ENCODE measurements at regions not wholly inside any gene's neighbourhood (a gene's known extent, or its start where the extent isn't known, plus 50 kb on each side); places are given as distances from the start of the nearest gene placed in this dataset.

DNA sequence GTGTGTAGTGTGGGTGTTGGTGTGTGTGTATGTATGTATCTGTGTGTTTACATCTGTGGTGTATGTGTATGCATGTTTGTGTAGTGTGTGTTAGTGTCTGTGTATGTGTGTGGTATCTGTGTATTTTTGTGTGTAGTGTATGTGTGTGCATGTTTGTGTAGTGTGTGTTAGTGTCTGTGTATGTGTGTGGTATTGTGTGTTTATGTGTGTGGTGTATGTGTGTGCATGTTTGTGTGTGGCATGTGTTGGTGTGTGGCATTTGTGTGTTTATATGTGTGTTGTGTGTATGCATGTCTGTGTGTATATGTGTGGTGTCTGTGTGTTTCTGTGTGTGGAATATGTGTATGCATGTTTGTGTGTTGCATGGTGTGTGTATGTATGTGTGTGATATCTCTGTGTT, 96.4 kb downstream of the CMPK2 start:
- TF ChIP-seq CSDC2 (CRISPR knock-in tag; IDR thresholded peaks at IDR 0.05) (no peak), ISL1 (CRISPR knock-in tag; IDR thresholded peaks at IDR 0.05) (no peak), TOX (CRISPR knock-in tag; IDR thresholded peaks at IDR 0.05; ENCODE audit: borderline replicate concordance) (no peak), ZFP30 (CRISPR knock-in tag; IDR thresholded peaks at IDR 0.05) (no peak), OSR1 (CRISPR knock-in tag; IDR thresholded peaks at IDR 0.05) (no peak), ZNF565 (CRISPR knock-in tag; conservative IDR thresholded peaks at IDR 0.05; ENCODE audit: low read depth) (no peak), ARNTL (CRISPR knock-in tag; IDR thresholded peaks at IDR 0.05; ENCODE audit: borderline replicate concordance, low read depth) (no peak), ESRRG (CRISPR knock-in tag; IDR thresholded peaks at IDR 0.05) (no peak), ZNF8 (CRISPR knock-in tag; IDR thresholded peaks at IDR 0.05) (no peak), ZNF70 (CRISPR knock-in tag; IDR thresholded peaks at IDR 0.05) (no peak), TCF4 (CRISPR knock-in tag; IDR thresholded peaks at IDR 0.05; ENCODE audit: borderline replicate concordance) (no peak), BACH2 (CRISPR knock-in tag; IDR thresholded peaks at IDR 0.05; ENCODE audit: borderline replicate concordance) (no peak), RARB (CRISPR knock-in tag; IDR thresholded peaks at IDR 0.05) (no peak), ZC3H10 (CRISPR knock-in tag; IDR thresholded peaks at IDR 0.05) (no peak), GLIS3 (CRISPR knock-in tag; IDR thresholded peaks at IDR 0.05) (no peak)
- TF ChIP-seq, protein P1, sequence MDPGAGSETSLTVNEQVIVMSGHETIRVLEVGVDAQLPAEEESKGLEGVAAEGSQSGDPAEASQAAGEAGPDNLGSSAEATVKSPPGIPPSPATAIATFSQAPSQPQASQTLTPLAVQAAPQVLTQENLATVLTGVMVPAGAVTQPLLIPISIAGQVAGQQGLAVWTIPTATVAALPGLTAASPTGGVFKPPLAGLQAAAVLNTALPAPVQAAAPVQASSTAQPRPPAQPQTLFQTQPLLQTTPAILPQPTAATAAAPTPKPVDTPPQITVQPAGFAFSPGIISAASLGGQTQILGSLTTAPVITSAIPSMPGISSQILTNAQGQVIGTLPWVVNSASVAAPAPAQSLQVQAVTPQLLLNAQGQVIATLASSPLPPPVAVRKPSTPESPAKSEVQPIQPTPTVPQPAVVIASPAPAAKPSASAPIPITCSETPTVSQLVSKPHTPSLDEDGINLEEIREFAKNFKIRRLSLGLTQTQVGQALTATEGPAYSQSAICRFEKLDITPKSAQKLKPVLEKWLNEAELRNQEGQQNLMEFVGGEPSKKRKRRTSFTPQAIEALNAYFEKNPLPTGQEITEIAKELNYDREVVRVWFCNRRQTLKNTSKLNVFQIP (CRISPR knock-in tag; IDR thresholded peaks at IDR 0.05; ENCODE audit: borderline replicate concordance, low read depth) = no peak
- TF ChIP-seq, protein P2, sequence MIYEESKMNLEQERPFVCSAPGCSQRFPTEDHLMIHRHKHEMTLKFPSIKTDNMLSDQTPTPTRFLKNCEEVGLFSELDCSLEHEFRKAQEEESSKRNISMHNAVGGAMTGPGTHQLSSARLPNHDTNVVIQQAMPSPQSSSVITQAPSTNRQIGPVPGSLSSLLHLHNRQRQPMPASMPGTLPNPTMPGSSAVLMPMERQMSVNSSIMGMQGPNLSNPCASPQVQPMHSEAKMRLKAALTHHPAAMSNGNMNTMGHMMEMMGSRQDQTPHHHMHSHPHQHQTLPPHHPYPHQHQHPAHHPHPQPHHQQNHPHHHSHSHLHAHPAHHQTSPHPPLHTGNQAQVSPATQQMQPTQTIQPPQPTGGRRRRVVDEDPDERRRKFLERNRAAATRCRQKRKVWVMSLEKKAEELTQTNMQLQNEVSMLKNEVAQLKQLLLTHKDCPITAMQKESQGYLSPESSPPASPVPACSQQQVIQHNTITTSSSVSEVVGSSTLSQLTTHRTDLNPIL (CRISPR knock-in tag; IDR thresholded peaks at IDR 0.05; ENCODE audit: low read depth) = no peak
- TF ChIP-seq, protein P3, sequence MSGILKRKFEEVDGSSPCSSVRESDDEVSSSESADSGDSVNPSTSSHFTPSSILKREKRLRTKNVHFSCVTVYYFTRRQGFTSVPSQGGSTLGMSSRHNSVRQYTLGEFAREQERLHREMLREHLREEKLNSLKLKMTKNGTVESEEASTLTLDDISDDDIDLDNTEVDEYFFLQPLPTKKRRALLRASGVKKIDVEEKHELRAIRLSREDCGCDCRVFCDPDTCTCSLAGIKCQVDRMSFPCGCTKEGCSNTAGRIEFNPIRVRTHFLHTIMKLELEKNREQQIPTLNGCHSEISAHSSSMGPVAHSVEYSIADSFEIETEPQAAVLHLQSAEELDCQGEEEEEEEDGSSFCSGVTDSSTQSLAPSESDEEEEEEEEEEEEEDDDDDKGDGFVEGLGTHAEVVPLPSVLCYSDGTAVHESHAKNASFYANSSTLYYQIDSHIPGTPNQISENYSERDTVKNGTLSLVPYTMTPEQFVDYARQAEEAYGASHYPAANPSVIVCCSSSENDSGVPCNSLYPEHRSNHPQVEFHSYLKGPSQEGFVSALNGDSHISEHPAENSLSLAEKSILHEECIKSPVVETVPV (CRISPR knock-in tag; IDR thresholded peaks at IDR 0.05) = no peak
- TF ChIP-seq, protein P4, sequence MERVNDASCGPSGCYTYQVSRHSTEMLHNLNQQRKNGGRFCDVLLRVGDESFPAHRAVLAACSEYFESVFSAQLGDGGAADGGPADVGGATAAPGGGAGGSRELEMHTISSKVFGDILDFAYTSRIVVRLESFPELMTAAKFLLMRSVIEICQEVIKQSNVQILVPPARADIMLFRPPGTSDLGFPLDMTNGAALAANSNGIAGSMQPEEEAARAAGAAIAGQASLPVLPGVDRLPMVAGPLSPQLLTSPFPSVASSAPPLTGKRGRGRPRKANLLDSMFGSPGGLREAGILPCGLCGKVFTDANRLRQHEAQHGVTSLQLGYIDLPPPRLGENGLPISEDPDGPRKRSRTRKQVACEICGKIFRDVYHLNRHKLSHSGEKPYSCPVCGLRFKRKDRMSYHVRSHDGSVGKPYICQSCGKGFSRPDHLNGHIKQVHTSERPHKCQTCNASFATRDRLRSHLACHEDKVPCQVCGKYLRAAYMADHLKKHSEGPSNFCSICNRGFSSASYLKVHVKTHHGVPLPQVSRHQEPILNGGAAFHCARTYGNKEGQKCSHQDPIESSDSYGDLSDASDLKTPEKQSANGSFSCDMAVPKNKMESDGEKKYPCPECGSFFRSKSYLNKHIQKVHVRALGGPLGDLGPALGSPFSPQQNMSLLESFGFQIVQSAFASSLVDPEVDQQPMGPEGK (CRISPR knock-in tag; IDR thresholded peaks at IDR 0.05; ENCODE audit: borderline replicate concordance) = no peak
- no peak for ATAC-seq

DNA sequence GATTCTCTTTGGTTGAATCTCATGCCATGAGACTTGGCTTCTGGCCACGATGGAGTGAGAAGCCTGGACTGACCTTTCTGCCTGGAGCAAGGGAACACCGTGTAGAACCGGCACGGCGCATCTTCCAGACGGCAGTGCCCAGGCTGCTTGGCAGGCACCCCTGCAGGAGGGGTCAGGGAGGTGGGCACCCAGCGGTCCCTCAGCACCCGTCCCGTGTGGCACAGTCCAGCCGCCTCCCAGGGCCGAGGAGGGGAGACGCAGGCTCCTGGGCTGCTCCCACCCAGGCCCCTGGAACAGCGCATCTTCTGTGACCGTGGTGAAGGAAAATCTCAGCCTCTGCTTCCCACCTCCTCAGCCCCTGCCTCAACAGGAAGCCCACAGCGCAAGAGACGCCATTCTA, 95.7 kb downstream of the CMPK2 start:
- TF ChIP-seq CSDC2 (CRISPR knock-in tag; IDR thresholded peaks at IDR 0.05) = no peak
- TF ChIP-seq BACH2 (CRISPR knock-in tag; IDR thresholded peaks at IDR 0.05; ENCODE audit: borderline replicate concordance) = no peak
- no peak for TF ChIP-seq ZNF70 (CRISPR knock-in tag; IDR thresholded peaks at IDR 0.05)
- no peak for TF ChIP-seq ARNTL (CRISPR knock-in tag; IDR thresholded peaks at IDR 0.05; ENCODE audit: borderline replicate concordance, low read depth)
- TF ChIP-seq TOX (CRISPR knock-in tag; IDR thresholded peaks at IDR 0.05; ENCODE audit: borderline replicate concordance) = no peak
- ATAC-seq = no peak

DNA sequence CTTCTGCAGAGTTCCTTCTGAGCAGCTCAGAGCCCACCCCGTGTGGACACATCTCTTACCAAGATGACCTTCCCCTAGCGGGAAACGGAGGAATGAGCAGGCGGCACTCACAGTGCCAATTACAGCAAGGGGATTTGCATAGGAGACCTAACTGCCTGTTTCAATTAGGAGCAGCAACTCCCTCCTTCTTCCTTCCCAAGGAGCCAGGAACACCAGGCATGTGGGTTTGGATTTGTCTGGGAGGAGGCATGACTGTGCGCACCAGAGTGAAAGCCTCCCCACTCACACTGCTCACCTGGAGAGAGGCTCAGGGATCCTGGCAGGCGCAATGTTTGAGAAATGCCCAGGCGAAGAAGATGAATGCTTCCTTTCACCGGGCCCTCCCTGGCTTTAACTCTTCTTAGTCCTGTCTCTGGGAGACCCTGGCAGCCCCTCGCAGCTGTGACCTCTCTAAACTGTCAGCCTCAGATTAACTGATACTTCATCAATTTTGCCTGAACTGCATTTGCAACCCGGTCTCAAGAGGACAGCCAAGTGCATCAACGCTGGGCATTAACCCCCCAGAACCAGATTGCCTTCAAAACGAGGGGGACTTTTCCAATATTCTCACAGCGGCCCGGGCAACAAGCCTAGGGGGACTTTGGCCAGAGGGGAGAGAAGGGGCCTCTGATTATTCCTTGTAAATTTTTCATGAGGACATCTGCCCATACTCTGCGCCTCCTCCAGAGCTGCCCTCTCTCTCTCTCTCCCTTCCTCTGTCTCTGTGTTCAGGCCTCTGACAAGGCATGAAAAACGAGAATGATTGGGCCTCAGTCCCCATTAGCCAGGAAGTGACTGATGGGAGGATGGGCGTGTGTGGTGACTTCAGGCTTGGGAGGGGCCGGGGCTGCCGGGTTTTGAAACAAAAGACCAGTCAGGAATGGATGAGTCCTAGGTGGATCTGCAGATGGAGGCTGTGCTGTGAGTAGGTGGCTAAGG, 93.8 kb downstream of the CMPK2 start:
- TF ChIP-seq ZFP30 (CRISPR knock-in tag; IDR thresholded peaks at IDR 0.05) (no peak), SNAI2 (CRISPR knock-in tag; IDR thresholded peaks at IDR 0.05) (no peak), RARB (CRISPR knock-in tag; IDR thresholded peaks at IDR 0.05) (no peak), ZNF8 (CRISPR knock-in tag; IDR thresholded peaks at IDR 0.05) (no peak), CSDC2 (CRISPR knock-in tag; IDR thresholded peaks at IDR 0.05) (no peak), GLIS3 (CRISPR knock-in tag; IDR thresholded peaks at IDR 0.05) (no peak), ZFP3 (CRISPR knock-in tag; IDR thresholded peaks at IDR 0.05) (no peak)
- TF ChIP-seq, protein P4 (CRISPR knock-in tag; IDR thresholded peaks at IDR 0.05; ENCODE audit: borderline replicate concordance) = no peak
- no peak for ATAC-seq

Measured in SK-N-SH treated with all-trans-retinoic acid at 6 μM for 48 hours (cell line).